K562 (cell line): ENCODE measurements at regions not wholly inside any gene's neighbourhood (a gene's known extent, or its start where the extent isn't known, plus 50 kb on each side); places are given as distances from the start of the nearest gene placed in this dataset.

Experiments used
- ATAC-seq: fragments of 200-7000 bp; cut with Tn5 transposase; 3 replicates; pipeline ENCODE4 v1.9.1; 2020; ENCODE audit warnings: moderate library complexity
- BruUV-seq: library from RNA; stranded (reverse); fragments of 400-500 nt; replicated peaks from 2 replicates; lab custom pipeline; 2021; lab: Mats Ljungman, UMichigan
- CTCF ChIA-PET: fragments of 300-600 bp; formaldehyde crosslinking; extraction: SDS; loops from one replicate; lab custom pipeline; 2021; ENCODE audit warnings: low intra/inter-chr PET ratio; lab: Yijun Ruan, JAX
- POLR2A ChIA-PET: fragments of 300-600, 350-650 bp; sonication (Branson Sonifier 250); formaldehyde crosslinking; extraction: SDS; loops from one replicate; lab custom pipeline; 2021; ENCODE audit warnings: antibody characterized with exemption, inconsistent platforms; lab: Yijun Ruan, JAX
- DNase-seq, 4 experiments: peaks; one replicate each; pipeline versions ENCODE4 v3.0.0 to v3.0.0-alpha.2; 2011 to 2018; ENCODE audit warnings: low spot score in 3 of 4, mixed read lengths in 3 of 4; ENCODE audit errors: extremely low read depth in 1 of 4
- FAIRE-seq: peaks from 2 replicates; lab custom pipeline; 2011; peaks lifted over from hg19 to GRCh38; lab: Jason Lieb, UNC
- H2AFZ ChIP-seq: 2 replicates; pipeline ENCODE4 v1.6.0; 2011; ENCODE audit warnings: low read depth, low read length, control low read depth, inconsistent platforms
- H3K27ac ChIP-seq: fragments of 200-600 bp; 3 replicates; pipeline ENCODE4 v1.8.0; 2011; ENCODE audit warnings: low read depth, mild to moderate bottlenecking, control low read depth, inconsistent platforms, low read length, moderate library complexity, mixed read lengths; ENCODE audit errors: extremely low read depth
- H3K27me3 ChIP-seq, 2 experiments: fragments of 300-600 bp in 1 of 2; 2 replicates in 1 of 2; 3 replicates in 1 of 2; pipeline versions ENCODE4 v1.6.0 to v1.8.0; 2011; ENCODE audit warnings: inconsistent platforms in 2 of 2, low read length in 2 of 2, mild to moderate bottlenecking in 1 of 2, mixed read lengths in 1 of 2, moderate library complexity in 1 of 2; ENCODE audit not compliant: control insufficient read depth in 2 of 2, insufficient read depth in 2 of 2
- H3K36me3 ChIP-seq: fragments of 300-600 bp; 3 replicates; pipeline ENCODE4 v1.8.0; 2011; ENCODE audit warnings: mild to moderate bottlenecking, low read length, inconsistent platforms; ENCODE audit not compliant: control insufficient read depth, insufficient read depth
- H3K4me1 ChIP-seq, 2 experiments: fragments of 200-600 bp in 1 of 2; replicated peaks in 1 of 2; 2 replicates in 1 of 2; 3 replicates in 1 of 2; pipeline versions ENCODE4 v1.5.1 to v1.8.0; 2011; ENCODE audit warnings: inconsistent platforms in 2 of 2, low read length in 2 of 2, mild to moderate bottlenecking in 1 of 2, mixed read lengths in 1 of 2, moderate library complexity in 1 of 2; ENCODE audit not compliant: control insufficient read depth in 2 of 2, insufficient read depth in 2 of 2
- H3K4me2 ChIP-seq: 2 replicates; pipeline ENCODE4 v1.6.1; 2011; ENCODE audit warnings: low read length, control low read depth, inconsistent platforms, mixed read lengths; ENCODE audit not compliant: insufficient read depth
- H3K4me3 ChIP-seq: fragments of 200-600 bp; sonication (generic), shearing (Covaris generic); 2 replicates; pipeline ENCODE4 v1.5.1; 2016; ENCODE audit warnings: control low read depth, inconsistent platforms
- H3K79me2 ChIP-seq: fragments of 200-600 bp; 3 replicates; pipeline ENCODE4 v1.8.0; 2011; ENCODE audit warnings: low read length, inconsistent platforms; ENCODE audit not compliant: control insufficient read depth, insufficient read depth
- H3K9ac ChIP-seq, 2 experiments: 2 replicates each; pipeline versions ENCODE4 v1.6.0 to v1.6.1; 2011; ENCODE audit warnings: low read depth in 2 of 2, low read length in 2 of 2, control low read depth in 1 of 2, inconsistent platforms in 1 of 2, mild to moderate bottlenecking in 1 of 2, mixed read lengths in 1 of 2; ENCODE audit not compliant: insufficient read depth in 1 of 2
- H3K9me1 ChIP-seq: one replicate; pipeline ENCODE4 v1.6.0; 2011; ENCODE audit warnings: inconsistent platforms, mild to moderate bottlenecking, low read length, moderate library complexity; ENCODE audit not compliant: control insufficient read depth, insufficient read depth
- H3K9me3 ChIP-seq: replicated peaks from 2 replicates; pipeline ENCODE4 v1.5.1; 2011; ENCODE audit warnings: low read depth, low read length, inconsistent platforms; ENCODE audit not compliant: control insufficient read depth, insufficient read depth
- H4K20me1 ChIP-seq: replicated peaks from 2 replicates; pipeline ENCODE4 v1.6.1; 2011; ENCODE audit warnings: low read length, inconsistent platforms, mixed read lengths; ENCODE audit not compliant: control insufficient read depth, insufficient read depth
- ELF1 ChIP-seq: fragments of 200-800 bp; sonication (Bioruptor generic); IDR thresholded peaks from 2 replicates; pipeline ENCODE4 v1.6.1; 2016; ENCODE audit warnings: missing genetic modification characterization, missing compliant biosample characterization
- MAFG ChIP-seq: fragments of 450-650 bp; conservative IDR thresholded peaks from 2 replicates; pipeline ENCODE4 v1.6.1; 2016; ENCODE audit warnings: missing genetic modification characterization, missing compliant biosample characterization
- MEIS2 ChIP-seq: fragments of 450-650 bp; IDR thresholded peaks from 2 replicates; pipeline ENCODE4 v1.6.1; 2014; ENCODE audit warnings: mild to moderate bottlenecking; ENCODE audit not compliant: partially characterized antibody
- RBM39 ChIP-seq: fragments of 200-400 bp; formaldehyde crosslinking; optimal IDR thresholded peaks from 2 replicates; pipeline ENCODE3; 2018; ENCODE audit warnings: low read depth, low read length
- ZNF436 ChIP-seq: fragments of 250-450, 450-650 bp; sonication (Bioruptor Pico); formaldehyde crosslinking; IDR thresholded peaks from 2 replicates; pipeline ENCODE4 v1.7.0; 2020; ENCODE audit warnings: mild to moderate bottlenecking
- ZNF449 ChIP-seq: fragments of 250-450 bp; sonication (Bioruptor Pico); IDR thresholded peaks from 2 replicates; pipeline ENCODE4 v1.8.0; 2022; ENCODE audit warnings: moderate library complexity, mild to moderate bottlenecking, inconsistent platforms
- ZNF830 ChIP-seq: fragments of 250-450 bp; sonication (Bioruptor Pico); IDR thresholded peaks from 2 replicates; pipeline ENCODE4 v1.5.0; 2021; ENCODE audit warnings: mild to moderate bottlenecking
- WGBS: fragments of 100-300 bp; shearing (Covaris generic); methylation state at CpG from one replicate; pipeline ENCODE4 v1.1.6; 2016; ENCODE audit warnings: low coverage, mixed read lengths; ENCODE audit not compliant: insufficient coverage; ENCODE audit errors: missing lambda C conversion rate; 5-methylcytosine and 5-hydroxymethylcytosine counted together
- in situ Hi-C: fragments of 300-500 bp; cut with MboI; formaldehyde crosslinking; loops from 4 replicates; pipeline ENCODE4 v1.15.0; 2018; ENCODE audit warnings: inconsistent platforms, mixed read lengths
- intact Hi-C: fragments of 100-400 bp; cut with micrococcal nuclease; formaldehyde crosslinking; loops from 2 replicates; pipeline ENCODE4 v1.14.2; 2022
- TF ChIP-seq, protein P1 (sequence below): fragments of 450-650 bp; IDR thresholded peaks from 2 replicates; pipeline ENCODE4 v1.6.1; 2016
- TF ChIP-seq, protein P2 (sequence below): sonication (generic); formaldehyde crosslinking; IDR thresholded peaks from 2 replicates; pipeline ENCODE4 v1.8.0; 2022; ENCODE audit warnings: mild to moderate bottlenecking, missing genetic modification reagents

DNA sequence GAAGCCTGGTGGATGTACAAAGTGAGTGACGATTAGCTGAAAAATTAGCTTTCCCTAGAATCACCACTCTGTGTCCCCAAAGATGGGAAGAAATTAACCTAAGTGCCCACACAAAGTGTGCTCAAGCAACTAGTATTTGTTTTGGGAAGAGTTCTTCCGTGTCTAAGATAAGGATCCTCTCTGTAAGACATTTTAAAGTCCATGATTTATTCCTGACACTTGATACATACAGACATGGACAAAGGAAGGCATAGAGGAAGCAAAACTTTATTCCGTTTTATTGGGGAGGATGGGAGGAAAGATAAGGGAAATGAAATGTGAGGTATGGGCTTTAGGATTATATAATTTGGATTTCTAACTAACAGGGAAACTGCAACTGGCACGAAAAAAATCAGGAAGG, 1772.6 kb downstream of the EFNA5 start:
- Histone ChIP-seq H3K4me3 (no peak overlapping the region), H3K9me3 (no peaks in the 10 kb centered on the region), H3K9me1 (no peaks in the 10 kb centered on the region), H3K4me2 (no peak overlapping the region), H3K27ac (no peak overlapping the region), H3K4me1 (no peaks in the 10 kb centered on the region), H2AFZ (no peak overlapping the region), H3K27me3 (no peaks in the 10 kb centered on the region), H3K9ac (no peak overlapping the region), H3K79me2 (no peaks in the 10 kb centered on the region), H4K20me1 (no peaks in the 10 kb centered on the region), H3K36me3 (no peaks in the 10 kb centered on the region)
- no peak for FAIRE-seq
- ChIA-PET POLR2A (no interaction called here), CTCF (no interaction called here)
- no peak for DNase-seq
- in situ Hi-C loops, result no loop called here
- BruUV-seq, result no TSS peak
- 0% methylated on average over 4 of the region's 4 CpGs for WGBS
- TF ChIP-seq, protein P1, sequence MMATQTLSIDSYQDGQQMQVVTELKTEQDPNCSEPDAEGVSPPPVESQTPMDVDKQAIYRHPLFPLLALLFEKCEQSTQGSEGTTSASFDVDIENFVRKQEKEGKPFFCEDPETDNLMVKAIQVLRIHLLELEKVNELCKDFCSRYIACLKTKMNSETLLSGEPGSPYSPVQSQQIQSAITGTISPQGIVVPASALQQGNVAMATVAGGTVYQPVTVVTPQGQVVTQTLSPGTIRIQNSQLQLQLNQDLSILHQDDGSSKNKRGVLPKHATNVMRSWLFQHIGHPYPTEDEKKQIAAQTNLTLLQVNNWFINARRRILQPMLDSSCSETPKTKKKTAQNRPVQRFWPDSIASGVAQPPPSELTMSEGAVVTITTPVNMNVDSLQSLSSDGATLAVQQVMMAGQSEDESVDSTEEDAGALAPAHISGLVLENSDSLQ, result peak; percentile 41; the same call in 1 of the 2 replicates
- TF ChIP-seq MEIS2 (peak; percentile 59), RBM39 (no peak)
- ATAC-seq, result no peak
- intact Hi-C loops, result no loop called here

GRCh38 chr5:105885266-105885665, 1785.5 kb downstream of the EFNA5 start:
- Histone ChIP-seq H3K27ac (no peak overlapping the region), H3K4me3 (no peak overlapping the region)
- TF ChIP-seq ZNF436 (CRISPR knock-in tag), result no peak
- no peak for TF ChIP-seq ZNF449 (CRISPR knock-in tag)
- TF ChIP-seq, protein P2, sequence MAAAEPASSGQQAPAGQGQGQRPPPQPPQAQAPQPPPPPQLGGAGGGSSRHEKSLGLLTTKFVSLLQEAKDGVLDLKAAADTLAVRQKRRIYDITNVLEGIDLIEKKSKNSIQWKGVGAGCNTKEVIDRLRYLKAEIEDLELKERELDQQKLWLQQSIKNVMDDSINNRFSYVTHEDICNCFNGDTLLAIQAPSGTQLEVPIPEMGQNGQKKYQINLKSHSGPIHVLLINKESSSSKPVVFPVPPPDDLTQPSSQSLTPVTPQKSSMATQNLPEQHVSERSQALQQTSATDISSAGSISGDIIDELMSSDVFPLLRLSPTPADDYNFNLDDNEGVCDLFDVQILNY, result no peak
- TF ChIP-seq ELF1 (tag), result no peak
- no peak for TF ChIP-seq ZNF830 (CRISPR knock-in tag)
- TF ChIP-seq MAFG (tag), result no peak
- TF ChIP-seq, all 486 proteins: peak for 0
- Histone ChIP-seq H3K27me3 (no peaks in the 10 kb centered on the region), H3K9ac (no peak overlapping the region), H3K9me3 (0 out of 2 replicates have a peak, but pooled peaks cover 2% of the 10 kb centered on the region), H3K79me2 (no peaks in the 10 kb centered on the region), H3K4me1 (no peaks in the 10 kb centered on the region), H4K20me1 (no peaks in the 10 kb centered on the region), H3K36me3 (no peaks in the 10 kb centered on the region), H2AFZ (no peak overlapping the region), H3K9me1 (no peaks in the 10 kb centered on the region), H3K4me2 (no peak overlapping the region)
- POLR2A ChIA-PET, result no interaction called here
- 0% methylated on average over 1 of the region's 1 CpG for WGBS
- no peak for DNase-seq
- no peak for ATAC-seq
- in situ Hi-C loops, result no loop called here
- BruUV-seq, result no TSS peak
- CTCF ChIA-PET, result no interaction called here
- intact Hi-C loops, result no loop called here
- FAIRE-seq, result no peak
